AG04449 (cell line): ENCODE measurements at regions not wholly inside any gene's neighbourhood (a gene's known extent, or its start where the extent isn't known, plus 50 kb on each side); places are given as distances from the start of the nearest gene placed in this dataset.

Experiments used
- CTCF ChIA-PET: fragments of 350-600 bp; formaldehyde crosslinking; extraction: SDS; loops from one replicate; lab custom pipeline; 2021; ENCODE audit warnings: antibody characterized with exemption; lab: Yijun Ruan, JAX
- POLR2A ChIA-PET: fragments of 400-600, 350-600 bp; formaldehyde crosslinking; extraction: SDS; loops from one replicate; lab custom pipeline; 2020; ENCODE audit warnings: antibody characterized with exemption, inconsistent platforms; lab: Yijun Ruan, JAX
- DNase-seq: peaks from one replicate; pipeline ENCODE4 v3.0.0-alpha.2; 2010; ENCODE audit warnings: low read depth, low spot score
- H3K4me3 ChIP-seq: 2 replicates; pipeline ENCODE4 v1.5.1; 2011; ENCODE audit warnings: low read depth, mild to moderate bottlenecking, control low read depth, low read length
- CTCF ChIP-seq: IDR thresholded peaks from one replicate; pipeline ENCODE4 v1.5.1; 2011; ENCODE audit warnings: mild to moderate bottlenecking, moderate library complexity, low read length, control low read depth, inconsistent platforms; ENCODE audit not compliant: insufficient read depth; ENCODE audit errors: missing control alignments

GRCh38 chr22:47367107-47367690 is 604.7 kb downstream of the TBC1D22A start:
- no peak for TF ChIP-seq CTCF
- POLR2A ChIA-PET: no interaction called here
- CTCF ChIA-PET: no interaction called here

DNA sequence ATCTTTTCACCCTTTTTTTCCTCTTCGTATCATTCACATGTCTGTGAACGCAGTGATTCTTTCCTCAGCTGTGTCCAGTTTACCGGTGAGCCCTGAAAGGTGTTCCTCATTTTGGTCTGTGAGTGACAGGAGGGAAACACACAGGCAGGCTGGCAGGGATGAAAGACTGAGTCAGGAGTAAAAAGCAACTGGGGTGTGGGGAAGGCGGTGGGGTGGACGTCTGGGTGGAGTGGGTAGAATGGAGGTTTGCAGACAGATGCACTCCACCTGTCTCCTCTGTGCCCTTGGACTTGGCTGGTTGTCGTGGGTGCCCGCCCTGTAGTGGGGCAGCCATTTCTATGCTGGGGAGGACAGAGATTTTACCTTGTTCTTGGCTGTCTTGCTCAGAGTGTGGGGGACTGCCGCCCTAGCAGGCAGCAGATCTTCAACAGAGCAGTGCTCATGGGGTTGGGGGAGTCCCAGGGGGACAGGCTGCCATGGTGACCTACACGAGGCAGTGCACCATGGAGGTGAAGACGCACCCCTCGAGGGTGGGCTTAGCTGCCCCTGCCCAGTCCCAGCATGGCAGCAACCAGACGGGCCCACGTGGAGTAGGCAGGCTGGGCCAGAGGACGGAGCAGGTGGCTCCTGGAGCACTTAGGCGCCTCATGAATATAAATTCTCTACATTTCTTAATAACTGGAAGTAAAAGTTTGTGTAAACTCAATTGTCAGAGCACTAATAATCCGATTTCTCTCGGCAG is 603.7 kb downstream of the TBC1D22A start:
- ChIA-PET CTCF (no interaction called here), POLR2A (no interaction called here)
- DNase-seq: no peak
- no peak overlapping the region for H3K4me3 ChIP-seq
- TF ChIP-seq CTCF: no peak

More at GRCh38 chr22:47367107-47367690, 604.7 kb downstream of the TBC1D22A start:
- H3K4me3 ChIP-seq: no peak overlapping the region
- no peak for DNase-seq

DNA sequence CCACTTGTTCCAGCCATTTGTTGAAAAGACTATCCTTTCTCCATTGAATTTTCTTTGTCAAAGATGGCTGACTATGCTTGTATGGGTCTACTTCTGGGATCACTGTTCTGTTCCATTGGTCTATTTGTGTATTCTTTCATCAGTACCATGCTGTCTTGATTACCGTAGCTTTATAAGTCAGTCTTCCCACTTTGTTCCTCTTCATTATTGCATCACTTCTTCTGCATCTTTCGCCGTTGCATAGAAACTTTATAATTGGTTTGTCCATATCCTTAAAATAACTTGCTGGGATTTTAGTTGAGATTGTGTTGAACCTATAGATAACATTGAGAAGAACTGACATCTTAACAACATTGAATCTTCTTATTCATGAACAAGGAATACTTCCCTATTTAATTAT is 598.8 kb downstream of the TBC1D22A start:
- H3K4me3 ChIP-seq: no peak overlapping the region
- ChIA-PET CTCF (no interaction called here), POLR2A (no interaction called here)
- no peak for DNase-seq
- no peak for TF ChIP-seq CTCF

DNA sequence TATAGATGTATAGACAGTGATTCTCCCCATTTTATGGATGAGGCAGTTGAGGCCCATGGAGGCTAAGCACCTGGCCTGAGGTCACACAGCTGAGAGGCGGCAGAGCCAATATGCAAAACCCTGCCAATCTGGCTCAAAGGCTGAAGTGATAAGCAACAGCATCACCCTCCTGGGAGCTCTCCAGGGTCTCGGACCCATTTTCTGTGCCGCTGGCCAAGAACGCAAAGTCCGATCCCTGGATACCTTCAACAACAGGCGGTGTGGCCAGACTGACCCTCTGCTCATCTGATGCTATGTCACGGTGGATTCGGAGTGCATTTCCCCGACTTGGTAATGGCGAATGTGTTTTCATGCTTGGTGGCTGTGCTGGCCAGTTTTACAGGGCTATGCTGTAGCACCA is 595.0 kb downstream of the TBC1D22A start:
- ChIA-PET POLR2A (no interaction called here), CTCF (no interaction called here)
- no peak for TF ChIP-seq CTCF
- H3K4me3 ChIP-seq: no peak overlapping the region
- no peak for DNase-seq

GRCh38 chr22:47357086-47357485 is 594.6 kb downstream of the TBC1D22A start:
- POLR2A ChIA-PET: no interaction called here
- CTCF ChIA-PET: no interaction called here
- no peak for TF ChIP-seq CTCF
- DNase-seq: no peak
- no peak overlapping the region for H3K4me3 ChIP-seq

DNA sequence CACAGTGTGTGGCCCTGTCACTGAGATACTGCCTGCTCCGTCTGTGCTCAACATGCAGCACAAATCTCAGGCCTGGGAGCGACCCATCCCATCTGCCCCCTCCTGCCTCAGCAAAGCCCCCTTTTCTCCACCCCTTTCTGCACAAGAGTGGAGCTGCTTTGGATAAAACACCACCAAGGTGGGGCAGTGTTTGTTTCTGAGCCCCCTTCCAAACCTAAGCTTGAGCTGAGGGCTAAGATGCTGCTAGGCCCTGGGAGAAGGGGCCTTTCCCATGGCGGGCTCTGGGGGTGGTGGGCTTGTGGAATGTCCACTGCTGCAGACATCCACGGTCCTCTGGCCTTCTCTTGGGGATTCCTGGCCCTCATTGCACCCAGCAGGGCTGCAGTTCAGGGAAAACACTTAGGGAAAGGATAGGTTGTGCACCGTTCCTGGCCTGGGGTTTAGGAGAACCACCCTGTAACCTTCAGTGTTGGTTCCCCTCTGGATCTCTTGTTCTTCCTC is 594.1 kb downstream of the TBC1D22A start:
- H3K4me3 ChIP-seq: no peak overlapping the region
- no peak for DNase-seq
- TF ChIP-seq CTCF: no peak
- ChIA-PET POLR2A (no interaction called here), CTCF (no interaction called here)
